ENCODE measurements at regions not wholly inside any gene's neighbourhood (a gene's known extent, or its start where the extent isn't known, plus 50 kb on each side); places are given as distances from the start of the nearest gene placed in this dataset.

GRCh38 chr10:3968727-3969126 is 183.7 kb upstream of the KLF6 start:
- DNase-seq (ENCODE audit: low spot score) = no peak
- Histone ChIP-seq H3K27me3 (no peaks in the 10 kb centered on the region), H3K4me2 (no peak overlapping the region), H3K9me2 (replicated peaks; ENCODE audit: insufficient read depth) (no peaks in the 10 kb centered on the region), H3K27ac (no peak overlapping the region), H3K79me2 (no peaks in the 10 kb centered on the region), H2AFZ (no peak overlapping the region), H3K36me3 (replicated peaks; ENCODE audit: insufficient read depth, low read depth) (no peaks in the 10 kb centered on the region), H3K4me1 (ENCODE audit: insufficient read depth) (peaks cover 7% of the 10 kb centered on the region), H3K9me3 (ENCODE audit: low read depth) (no peaks in the 10 kb centered on the region), H4K20me1 (ENCODE audit: insufficient read depth, poor library complexity, severe bottlenecking) (no peaks in the 10 kb centered on the region), H3K4me3 (no peak overlapping the region)
- TF ChIP-seq EZH2 (IDR thresholded peaks at IDR 0.05; ENCODE audit: borderline replicate concordance) = no peak
- no peak for TF ChIP-seq EZH2phosphoT487 (IDR thresholded peaks at IDR 0.05; ENCODE audit: low read depth, severe bottlenecking, unreplicated experiment)
- no peak for TF ChIP-seq CTCF (IDR thresholded peaks at IDR 0.05; ENCODE audit: poor library complexity)
- WGBS (ENCODE audit: low lambda C conversion rate, missing lambda C conversion rate) = 90% methylated on average over 6 of the region's 6 CpGs

- TF ChIP-seq EZH2 (IDR thresholded peaks at IDR 0.05; ENCODE audit: borderline replicate concordance) = no peak
- TF ChIP-seq CTCF (IDR thresholded peaks at IDR 0.05; ENCODE audit: poor library complexity) = no peak
- TF ChIP-seq EZH2phosphoT487 (IDR thresholded peaks at IDR 0.05; ENCODE audit: low read depth, severe bottlenecking, unreplicated experiment) = no peak
- H3K27ac ChIP-seq = peak overlapping the region; percentile 21
- no peak for DNase-seq (ENCODE audit: low spot score)
Measured at GRCh38 chr10:3964516-3964915, 179.5 kb upstream of the KLF6 start.

GRCh38 chr10:3963191-3963673 is 178.2 kb upstream of the KLF6 start:
- Histone ChIP-seq H3K27me3 (no peaks in the 10 kb centered on the region), H3K9me3 (ENCODE audit: low read depth) (no peaks in the 10 kb centered on the region), H3K4me1 (ENCODE audit: insufficient read depth) (no peaks in the 10 kb centered on the region), H4K20me1 (ENCODE audit: insufficient read depth, poor library complexity, severe bottlenecking) (no peaks in the 10 kb centered on the region), H3K27ac (no peak overlapping the region), H3K4me2 (no peak overlapping the region), H2AFZ (no peak overlapping the region), H3K9me2 (replicated peaks; ENCODE audit: insufficient read depth) (no peaks in the 10 kb centered on the region), H3K4me3 (no peak overlapping the region), H3K36me3 (replicated peaks; ENCODE audit: insufficient read depth, low read depth) (no peaks in the 10 kb centered on the region), H3K79me2 (no peaks in the 10 kb centered on the region)
- no peak for DNase-seq (ENCODE audit: low spot score)
- TF ChIP-seq CTCF (IDR thresholded peaks at IDR 0.05; ENCODE audit: poor library complexity) (no peak), EZH2phosphoT487 (IDR thresholded peaks at IDR 0.05; ENCODE audit: low read depth, severe bottlenecking, unreplicated experiment) (no peak)
- WGBS (ENCODE audit: low lambda C conversion rate, missing lambda C conversion rate) = 73% methylated on average over 4 of the region's 4 CpGs

More at GRCh38 chr10:3964516-3964915, 179.5 kb upstream of the KLF6 start:
- no peak overlapping the region for H2AFZ ChIP-seq
- H3K9me2 ChIP-seq (replicated peaks; ENCODE audit: insufficient read depth) = no peaks in the 10 kb centered on the region
- H3K27me3 ChIP-seq = no peaks in the 10 kb centered on the region
- WGBS (ENCODE audit: low lambda C conversion rate, missing lambda C conversion rate) = 58% methylated on average over 3 of the region's 3 CpGs
- no peak overlapping the region for H3K4me2 ChIP-seq
- H3K36me3 ChIP-seq (replicated peaks; ENCODE audit: insufficient read depth, low read depth) = no peaks in the 10 kb centered on the region
- no peak overlapping the region for H3K4me3 ChIP-seq
- H3K4me1 ChIP-seq (ENCODE audit: insufficient read depth) = peaks cover under 1% of the 10 kb centered on the region
- H3K9me3 ChIP-seq (ENCODE audit: low read depth) = no peaks in the 10 kb centered on the region
- H3K79me2 ChIP-seq = no peaks in the 10 kb centered on the region
- H4K20me1 ChIP-seq (ENCODE audit: insufficient read depth, poor library complexity, severe bottlenecking) = no peaks in the 10 kb centered on the region

GRCh38 chr10:3961082-3961481 is 176.1 kb upstream of the KLF6 start:
- H3K27ac ChIP-seq = no peak overlapping the region
- no peak for DNase-seq (ENCODE audit: low spot score)
- H3K9me2 ChIP-seq (replicated peaks; ENCODE audit: insufficient read depth) = no peaks in the 10 kb centered on the region
- no peaks in the 10 kb centered on the region for H3K79me2 ChIP-seq
- 83% methylated on average over 4 of the region's 4 CpGs for WGBS (ENCODE audit: low lambda C conversion rate, missing lambda C conversion rate)
- H2AFZ ChIP-seq = no peak overlapping the region
- no peak overlapping the region for H3K4me2 ChIP-seq
- no peaks in the 10 kb centered on the region for H3K4me1 ChIP-seq (ENCODE audit: insufficient read depth)
- no peaks in the 10 kb centered on the region for H4K20me1 ChIP-seq (ENCODE audit: insufficient read depth, poor library complexity, severe bottlenecking)
- H3K9me3 ChIP-seq (ENCODE audit: low read depth) = no peaks in the 10 kb centered on the region
- H3K36me3 ChIP-seq (replicated peaks; ENCODE audit: insufficient read depth, low read depth) = no peaks in the 10 kb centered on the region
- TF ChIP-seq EZH2 (IDR thresholded peaks at IDR 0.05; ENCODE audit: borderline replicate concordance) = no peak
- no peak for TF ChIP-seq EZH2phosphoT487 (IDR thresholded peaks at IDR 0.05; ENCODE audit: low read depth, severe bottlenecking, unreplicated experiment)
- no peak for TF ChIP-seq CTCF (IDR thresholded peaks at IDR 0.05; ENCODE audit: poor library complexity)
- H3K27me3 ChIP-seq = no peaks in the 10 kb centered on the region
- no peak overlapping the region for H3K4me3 ChIP-seq
